Epithelial cell of esophagus (primary cell): ENCODE measurements at regions not wholly inside any gene's neighbourhood (a gene's known extent, or its start where the extent isn't known, plus 50 kb on each side); places are given as distances from the start of the nearest gene placed in this dataset.

ENCODE experiments used
- DNase-seq: peaks from one replicate; pipeline ENCODE4 v3.0.0; 2010; ENCODE audit warnings: low read depth
- H3K4me3 ChIP-seq: 2 replicates; pipeline ENCODE4 v1.5.1; 2011; ENCODE audit warnings: mild to moderate bottlenecking, low read length, control low read depth
- TF ChIP-seq, protein P1 (sequence below): IDR thresholded peaks from 2 replicates; pipeline ENCODE4 v1.5.1; 2011; ENCODE audit warnings: low read depth, mild to moderate bottlenecking, low read length, control low read depth, inconsistent platforms; ENCODE audit not compliant: insufficient read depth; ENCODE audit errors: missing control alignments

DNA sequence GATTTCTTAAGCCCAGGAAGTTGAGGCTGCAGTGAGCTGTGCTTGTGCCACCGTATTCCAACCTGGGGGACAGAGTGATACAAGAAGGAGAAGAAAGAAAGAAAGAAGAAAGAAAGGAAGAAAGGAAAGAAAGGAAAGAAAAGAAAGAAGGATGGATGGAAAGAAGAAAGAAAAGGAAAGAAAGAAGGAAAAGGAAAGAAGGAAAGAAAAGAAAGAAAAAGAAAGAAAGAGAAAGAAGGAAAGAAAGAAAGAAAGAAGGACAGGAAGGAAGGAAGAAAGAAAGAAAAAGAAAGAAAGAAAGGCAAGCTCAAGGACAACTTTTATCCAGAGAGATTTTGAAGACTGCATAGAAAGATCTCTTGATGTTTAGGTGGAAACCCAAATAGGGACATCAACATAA lies 120.7 kb downstream of the GMNC start:
- TF ChIP-seq, protein P1, sequence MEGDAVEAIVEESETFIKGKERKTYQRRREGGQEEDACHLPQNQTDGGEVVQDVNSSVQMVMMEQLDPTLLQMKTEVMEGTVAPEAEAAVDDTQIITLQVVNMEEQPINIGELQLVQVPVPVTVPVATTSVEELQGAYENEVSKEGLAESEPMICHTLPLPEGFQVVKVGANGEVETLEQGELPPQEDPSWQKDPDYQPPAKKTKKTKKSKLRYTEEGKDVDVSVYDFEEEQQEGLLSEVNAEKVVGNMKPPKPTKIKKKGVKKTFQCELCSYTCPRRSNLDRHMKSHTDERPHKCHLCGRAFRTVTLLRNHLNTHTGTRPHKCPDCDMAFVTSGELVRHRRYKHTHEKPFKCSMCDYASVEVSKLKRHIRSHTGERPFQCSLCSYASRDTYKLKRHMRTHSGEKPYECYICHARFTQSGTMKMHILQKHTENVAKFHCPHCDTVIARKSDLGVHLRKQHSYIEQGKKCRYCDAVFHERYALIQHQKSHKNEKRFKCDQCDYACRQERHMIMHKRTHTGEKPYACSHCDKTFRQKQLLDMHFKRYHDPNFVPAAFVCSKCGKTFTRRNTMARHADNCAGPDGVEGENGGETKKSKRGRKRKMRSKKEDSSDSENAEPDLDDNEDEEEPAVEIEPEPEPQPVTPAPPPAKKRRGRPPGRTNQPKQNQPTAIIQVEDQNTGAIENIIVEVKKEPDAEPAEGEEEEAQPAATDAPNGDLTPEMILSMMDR, result no peak
- H3K4me3 ChIP-seq, result no peak overlapping the region
- no peak for DNase-seq

DNA sequence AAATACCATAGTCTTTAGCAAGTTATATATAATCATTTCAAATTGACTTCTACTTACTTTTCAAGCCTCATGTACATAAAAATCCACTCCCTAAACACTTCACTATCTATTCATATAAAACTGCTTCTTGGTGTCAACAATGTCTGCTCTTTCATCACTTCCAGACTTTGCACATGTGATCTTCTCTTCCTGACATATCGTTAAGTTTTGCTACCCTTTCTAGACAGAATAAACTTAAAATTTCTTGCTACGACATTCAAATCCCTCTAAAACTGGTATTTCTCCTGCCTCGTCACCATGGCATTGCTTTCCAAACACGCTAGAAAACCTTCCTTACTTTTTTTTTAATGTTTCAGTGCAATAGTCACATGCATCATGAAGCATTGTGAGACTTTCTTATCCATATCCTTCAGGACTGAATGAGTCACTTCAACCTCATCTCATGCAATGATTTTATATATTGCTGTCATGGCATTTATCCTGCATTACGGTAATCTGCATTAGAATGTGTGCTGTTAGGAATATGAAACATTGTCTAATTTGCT lies 122.8 kb downstream of the GMNC start:
- DNase-seq, result peak; percentile 29

DNA sequence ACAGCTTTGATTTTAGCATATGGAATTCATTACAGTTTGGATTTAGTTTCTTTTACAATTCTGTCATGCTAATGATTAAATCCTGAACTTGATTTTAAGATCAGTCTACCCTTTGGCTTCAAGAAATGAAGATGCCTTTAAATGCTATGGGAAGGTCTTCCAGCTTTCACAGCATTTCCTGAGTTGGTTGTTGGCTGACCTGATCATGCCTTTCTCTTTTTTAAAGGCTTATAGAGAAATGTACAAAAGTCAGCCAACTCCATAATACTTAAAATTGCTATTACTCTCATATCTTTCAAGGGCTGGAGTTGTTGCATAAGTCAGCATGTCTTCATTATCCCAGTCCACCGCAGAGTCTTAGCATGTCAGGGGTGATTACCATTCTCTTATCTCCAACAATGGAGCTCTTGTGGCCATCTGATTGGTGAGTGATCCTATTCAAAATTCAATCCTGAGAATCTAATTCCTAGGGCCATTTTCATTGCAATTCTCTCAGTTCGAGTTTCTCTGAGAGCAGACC lies 123.8 kb downstream of the GMNC start:
- no peak for DNase-seq
- no peak overlapping the region for H3K4me3 ChIP-seq
- TF ChIP-seq, protein P1, result no peak

More for the DNA sequence above, 122.8 kb downstream of the GMNC start:
- no peak overlapping the region for H3K4me3 ChIP-seq
- TF ChIP-seq, protein P1, result no peak

DNA sequence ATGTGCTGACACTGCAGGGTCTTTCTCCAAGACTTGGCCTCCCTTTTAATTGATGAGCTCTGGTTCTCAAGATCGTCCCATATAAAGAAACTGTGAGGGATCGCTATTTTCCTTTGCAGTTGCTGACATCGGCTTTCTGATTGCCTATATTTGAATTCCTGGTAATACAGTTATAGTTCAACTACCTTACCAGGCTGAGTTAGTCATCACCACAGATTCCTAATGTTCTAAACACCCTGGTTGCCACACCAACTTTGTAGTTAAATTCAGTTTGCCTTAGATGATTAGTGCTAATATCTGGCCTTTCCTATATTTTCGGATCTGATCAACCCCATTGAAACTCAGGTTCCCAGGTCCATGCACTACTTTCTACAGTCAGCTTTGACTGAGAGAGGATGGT lies 125.0 kb downstream of the GMNC start:
- TF ChIP-seq, protein P1, result no peak
- H3K4me3 ChIP-seq, result no peak overlapping the region
- DNase-seq, result no peak

DNA sequence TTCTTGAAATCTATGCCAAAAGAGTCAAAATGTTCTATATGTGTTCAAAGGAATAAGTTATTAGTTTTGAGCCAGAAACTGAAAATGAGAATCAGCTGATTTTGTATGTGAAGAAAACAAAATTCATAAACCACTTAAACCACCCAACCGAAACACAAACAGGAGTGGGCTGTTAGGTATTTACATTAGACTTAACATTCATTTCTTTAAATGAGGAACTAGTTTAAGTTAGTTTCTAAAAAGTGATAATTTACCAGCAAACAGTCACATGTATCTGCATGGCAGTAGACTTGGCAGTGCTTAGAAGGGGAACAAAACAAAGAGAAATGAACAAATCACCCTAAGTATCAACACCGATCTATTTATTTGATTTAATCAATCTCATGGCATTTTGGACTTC lies 128.0 kb downstream of the GMNC start:
- no peak overlapping the region for H3K4me3 ChIP-seq
- TF ChIP-seq, protein P1, result no peak
- DNase-seq, result no peak

DNA sequence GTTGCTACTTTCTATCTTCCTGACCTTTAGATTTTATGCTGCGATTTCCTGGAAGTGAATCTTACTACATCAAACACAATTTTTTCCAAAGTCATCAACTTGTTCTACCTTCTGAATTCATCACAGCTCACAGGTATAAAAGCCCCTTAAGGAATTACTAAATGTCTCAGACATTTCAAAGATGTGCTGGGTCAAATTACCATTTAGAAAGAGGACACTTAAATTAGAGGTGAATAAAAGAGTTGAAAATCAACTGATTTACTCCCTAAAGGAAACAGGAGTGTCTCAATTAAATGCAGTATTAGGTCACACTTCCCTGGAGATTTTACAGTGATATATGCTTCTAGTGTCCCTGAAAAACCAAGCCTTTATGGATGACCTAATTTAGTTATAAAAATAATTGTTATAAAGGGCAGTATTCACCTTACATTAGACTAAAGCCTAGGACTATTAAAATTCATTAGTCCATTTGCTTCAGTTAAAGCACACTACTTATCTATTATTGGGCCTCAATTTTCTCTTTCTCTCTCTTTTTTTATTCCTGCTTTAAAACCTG lies 128.8 kb downstream of the GMNC start:
- TF ChIP-seq, protein P1, result no peak
- DNase-seq, result no peak

DNA sequence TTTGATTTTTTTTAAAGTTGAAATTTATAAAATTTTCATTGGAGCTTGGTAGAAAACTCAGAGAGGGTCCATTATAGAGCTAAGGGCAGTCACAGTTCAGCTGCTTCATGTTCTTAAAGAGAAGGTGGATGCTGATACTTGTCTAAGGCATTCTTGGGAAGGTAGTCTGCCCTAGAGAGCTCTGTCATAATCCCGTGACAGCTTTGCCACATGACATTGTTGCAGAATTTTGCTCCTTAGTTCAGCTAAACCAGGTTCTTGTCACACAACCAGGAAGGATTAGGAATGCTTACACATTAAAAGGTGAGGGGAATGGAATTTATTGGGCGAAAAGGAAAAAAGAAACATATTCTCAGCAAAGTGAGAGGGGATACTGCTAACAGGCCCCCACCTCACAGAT lies 130.9 kb downstream of the GMNC start:
- no peak for DNase-seq
- H3K4me3 ChIP-seq, result no peak overlapping the region
- TF ChIP-seq, protein P1, result no peak

More for the DNA sequence above, 128.8 kb downstream of the GMNC start:
- no peak overlapping the region for H3K4me3 ChIP-seq
